ENCODE measurements at regions not wholly inside any gene's neighbourhood (a gene's known extent, or its start where the extent isn't known, plus 50 kb on each side); places are given as distances from the start of the nearest gene placed in this dataset.

DNA sequence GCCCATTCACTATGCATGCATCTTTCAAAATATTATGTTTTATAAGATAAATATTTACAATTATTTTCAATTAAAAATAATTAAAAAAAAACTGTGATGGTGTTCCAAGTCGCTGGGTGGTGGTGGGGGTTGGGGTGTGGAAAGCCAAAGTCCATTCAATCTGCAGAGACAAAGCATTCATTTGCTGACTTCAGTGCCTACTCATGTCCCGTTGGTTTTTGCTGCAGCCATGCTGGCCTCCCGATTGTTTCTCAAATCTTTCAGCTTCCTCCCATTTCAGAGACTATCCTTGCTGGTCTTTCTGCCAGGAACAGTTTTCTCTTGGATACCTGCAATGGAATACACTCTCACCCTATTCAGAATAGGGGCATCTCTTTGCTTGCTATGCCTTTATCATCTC, 331.5 kb upstream of the NOVA1 start:
- no peak for DNase-seq (ENCODE audit: low read depth)

DNA sequence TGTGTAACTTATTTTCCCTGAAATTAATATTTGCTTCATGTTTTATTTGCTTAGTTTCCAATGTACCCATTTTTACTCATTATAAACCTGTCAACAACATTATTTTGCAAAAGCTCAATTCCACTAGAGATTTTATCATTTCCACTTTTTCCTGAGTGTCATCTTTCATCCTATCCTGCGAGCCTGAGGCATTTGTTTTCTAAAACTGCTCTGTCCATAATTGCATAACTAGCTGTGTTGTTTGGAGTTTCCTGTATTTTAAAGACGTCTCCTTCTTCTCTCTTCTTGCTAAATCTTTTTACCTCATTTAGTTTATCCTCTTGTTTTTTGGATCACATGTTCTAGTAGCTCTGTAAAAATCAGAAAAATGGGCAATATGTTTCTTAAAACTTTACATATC, 332.7 kb upstream of the NOVA1 start:
- DNase-seq (ENCODE audit: low read depth) = no peak

DNA sequence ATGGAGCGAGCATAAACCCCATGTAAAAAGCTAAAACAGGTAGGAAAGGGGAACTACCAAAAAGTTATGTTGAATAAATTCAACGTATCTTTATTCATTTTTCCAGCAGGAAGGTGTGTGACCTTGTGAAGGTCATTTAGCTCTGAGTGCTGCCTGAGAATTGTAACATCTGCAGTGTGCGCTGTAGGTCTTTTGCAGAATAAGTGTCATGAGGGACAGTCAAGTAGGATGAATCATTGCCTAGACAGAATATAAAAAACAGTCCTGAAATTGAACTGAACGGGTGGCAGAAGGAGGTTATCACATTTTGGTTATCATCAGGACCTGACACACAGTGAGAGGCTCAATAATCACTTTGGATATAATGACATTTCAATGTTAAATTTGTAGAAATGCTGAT, 334.8 kb upstream of the NOVA1 start:
- no peak for DNase-seq (ENCODE audit: low read depth)

DNA sequence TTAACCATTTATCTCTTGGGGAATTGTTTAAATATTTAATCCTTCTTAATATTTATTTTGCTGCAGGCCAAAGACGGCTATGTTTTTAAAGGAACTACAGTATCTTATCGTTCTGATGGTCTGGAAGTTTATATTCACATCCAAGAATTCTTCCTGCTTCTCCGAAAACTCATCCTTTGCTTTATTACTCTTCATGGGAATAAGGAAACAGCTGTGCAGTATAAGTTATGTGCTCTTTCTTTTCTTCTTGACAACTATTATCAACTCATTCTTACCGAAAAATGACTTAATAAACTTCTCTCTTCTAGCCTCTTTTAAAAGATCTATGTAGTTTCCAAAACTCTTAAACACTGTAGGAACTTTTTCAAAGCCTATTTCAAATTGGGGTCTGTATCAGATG, 335.6 kb upstream of the NOVA1 start:
- no peak for DNase-seq (ENCODE audit: low read depth)

DNA sequence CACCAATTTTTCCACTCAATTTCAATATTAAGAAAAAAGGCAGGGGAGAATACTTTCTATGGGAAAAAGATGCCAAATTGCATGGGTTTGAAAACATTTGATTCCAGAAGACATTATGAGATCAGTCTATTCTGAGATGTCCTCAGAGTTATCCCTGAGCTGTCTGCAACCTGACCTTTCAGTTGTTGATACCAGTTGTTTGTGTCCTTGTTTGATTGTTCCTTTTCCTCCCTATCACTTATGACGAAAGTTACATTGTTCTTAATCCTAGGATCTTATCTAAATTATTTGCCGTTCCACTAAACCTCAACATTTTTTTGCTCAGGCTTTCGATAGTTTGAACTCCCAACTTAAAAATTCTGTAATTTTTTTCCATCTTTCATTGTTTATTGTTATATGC, 336.3 kb upstream of the NOVA1 start:
- DNase-seq (ENCODE audit: low read depth) = no peak

DNA sequence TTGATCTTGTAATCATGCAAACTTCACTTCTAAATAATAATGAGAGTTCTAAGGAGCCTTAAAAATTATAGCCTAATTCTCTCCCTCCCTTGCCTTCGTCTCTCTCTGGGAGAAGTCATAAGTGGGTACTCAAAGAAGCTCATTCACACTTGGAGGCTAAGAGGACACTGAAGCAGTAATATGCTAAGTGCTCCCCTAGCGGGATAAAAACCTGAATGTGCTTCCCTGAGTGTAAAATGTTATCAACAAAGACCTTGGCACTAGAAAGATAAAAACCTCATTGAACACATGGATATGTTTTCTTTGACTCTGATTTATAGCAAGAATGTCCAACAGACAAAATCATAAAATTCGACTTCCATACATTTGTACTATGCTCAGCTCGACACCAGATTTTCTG, 337.9 kb upstream of the NOVA1 start:
- DNase-seq (ENCODE audit: low read depth) = no peak

DNA sequence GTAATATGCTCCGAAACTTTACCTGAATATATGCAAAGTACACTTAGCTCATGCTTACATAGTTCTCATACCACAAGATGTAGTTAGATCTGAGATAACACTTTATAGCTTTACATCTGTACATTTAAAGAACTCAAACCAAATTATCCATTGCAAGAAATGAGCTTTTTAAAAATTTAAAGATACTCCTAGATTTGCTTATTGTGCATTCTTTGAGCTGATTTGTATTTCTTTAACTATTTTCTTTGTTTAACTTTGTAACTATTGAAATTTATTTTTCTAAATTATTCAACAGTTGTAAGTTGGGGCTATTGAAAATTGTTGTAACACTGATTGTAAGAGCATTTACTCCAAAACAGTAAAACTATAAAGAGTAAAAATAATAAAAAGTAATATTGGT, 340.2 kb upstream of the NOVA1 start:
- no peak for DNase-seq (ENCODE audit: low read depth)

DNA sequence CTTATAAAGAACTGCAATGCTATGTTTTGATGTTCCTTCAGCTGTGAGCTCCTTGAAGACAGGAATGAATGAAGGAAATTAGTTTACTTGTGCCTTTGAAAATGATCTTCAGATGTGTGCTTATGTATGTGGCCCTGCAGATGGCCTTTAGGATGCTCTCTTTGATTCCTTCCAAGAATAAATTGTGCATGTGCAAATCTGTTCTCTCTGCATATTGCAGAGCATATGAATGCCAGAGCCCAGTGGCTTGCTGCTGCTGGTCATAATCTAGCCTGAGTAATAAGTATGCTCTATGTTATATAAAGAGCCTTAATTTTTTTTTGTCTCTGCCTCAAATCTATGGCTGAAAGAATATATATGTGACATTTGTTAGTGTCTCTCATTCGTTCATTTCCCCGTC, 341.9 kb upstream of the NOVA1 start:
- DNase-seq (ENCODE audit: low read depth) = no peak

DNA sequence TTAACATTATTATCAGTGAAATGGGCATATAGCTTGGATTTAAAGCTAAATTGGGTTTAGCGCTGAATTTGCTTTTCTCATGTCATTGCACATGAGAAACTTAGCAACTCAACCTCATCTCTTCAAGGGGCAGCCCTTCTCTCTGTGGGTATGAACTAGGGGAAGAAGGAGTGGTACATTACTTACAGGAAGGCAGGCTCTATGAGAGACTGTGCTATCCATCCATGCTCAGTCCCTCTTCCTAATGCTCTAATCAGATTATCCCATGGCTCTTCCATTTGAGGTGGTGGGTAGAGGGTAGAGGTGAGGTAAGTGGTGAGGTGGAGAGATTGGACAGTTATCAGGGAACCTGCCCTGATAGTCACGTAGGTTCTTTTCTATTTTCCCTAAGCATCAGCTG, 343.7 kb upstream of the NOVA1 start:
- no peak for DNase-seq (ENCODE audit: low read depth)

DNA sequence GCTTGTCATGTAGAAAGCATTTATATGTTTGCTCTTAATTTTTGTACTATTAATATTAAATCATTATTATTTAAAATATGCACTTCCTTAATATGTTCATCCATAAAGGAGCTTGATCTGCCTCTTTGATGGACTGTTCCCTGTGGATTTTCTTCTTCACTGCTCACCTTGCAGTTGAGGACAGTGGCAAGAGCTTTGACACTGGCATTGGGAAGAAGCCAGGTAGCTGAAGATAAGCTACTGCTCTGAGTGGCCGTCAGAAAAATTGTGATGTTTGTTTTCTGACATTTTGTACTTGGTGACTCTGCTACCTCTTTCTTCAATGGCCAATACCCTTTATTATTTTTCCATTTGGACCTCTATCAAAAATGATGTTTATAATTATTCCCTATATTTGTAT, 349.4 kb upstream of the NOVA1 start:
- no peak for DNase-seq (ENCODE audit: low read depth)

DNA sequence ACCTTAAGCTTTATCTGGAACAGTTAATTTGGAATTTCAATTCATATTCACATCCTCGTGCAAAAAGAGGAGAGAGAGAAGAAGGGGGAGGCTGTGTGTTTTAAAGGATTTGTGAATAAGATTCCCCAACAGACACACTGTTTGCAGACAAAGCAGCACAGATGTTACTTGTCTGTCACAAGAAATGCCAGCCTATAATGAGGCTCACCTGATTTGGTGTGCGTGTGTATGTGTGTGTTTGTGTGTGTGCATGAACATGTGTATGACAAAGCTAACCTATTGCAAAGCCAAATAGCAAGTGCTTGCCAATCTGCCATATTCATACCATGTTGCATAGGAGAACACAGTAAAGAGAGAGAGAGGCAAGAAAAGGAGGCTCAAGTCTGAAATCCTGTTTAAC, 361.6 kb upstream of the NOVA1 start:
- no peak for DNase-seq (ENCODE audit: low read depth)

DNA sequence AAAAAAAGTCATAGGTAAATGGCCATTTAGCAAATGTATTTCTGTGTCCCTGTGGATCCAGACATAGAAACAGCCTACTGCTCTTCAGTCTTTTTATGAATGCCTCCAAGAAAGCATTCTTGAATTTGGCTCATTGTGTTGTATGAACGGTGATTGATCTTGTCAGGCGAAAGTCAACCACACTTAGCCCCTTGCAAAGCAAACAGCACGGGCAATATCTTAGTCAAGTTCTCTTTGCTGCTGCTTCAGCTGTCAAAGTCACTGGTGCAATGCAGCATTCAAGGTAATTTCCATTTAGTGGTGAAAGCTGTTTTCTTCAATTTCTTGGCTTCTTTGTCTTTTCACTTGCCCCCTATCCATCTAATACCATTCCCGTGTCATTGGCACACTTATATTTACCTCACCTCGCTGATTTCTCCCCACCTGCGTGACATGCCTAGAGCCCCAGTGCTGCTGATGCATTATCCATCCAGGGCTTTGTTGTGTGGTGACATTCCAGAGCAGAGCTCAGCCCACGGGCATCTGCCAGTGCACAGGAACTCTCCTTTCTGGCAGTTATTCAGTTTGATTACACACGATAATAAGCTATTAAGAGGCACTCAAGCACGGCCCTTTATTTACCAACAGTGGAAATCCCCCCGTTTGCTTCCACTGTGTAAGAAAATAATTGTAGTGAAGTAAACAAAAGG, 362.3 kb upstream of the NOVA1 start:
- DNase-seq (ENCODE audit: low read depth) = no peak

DNA sequence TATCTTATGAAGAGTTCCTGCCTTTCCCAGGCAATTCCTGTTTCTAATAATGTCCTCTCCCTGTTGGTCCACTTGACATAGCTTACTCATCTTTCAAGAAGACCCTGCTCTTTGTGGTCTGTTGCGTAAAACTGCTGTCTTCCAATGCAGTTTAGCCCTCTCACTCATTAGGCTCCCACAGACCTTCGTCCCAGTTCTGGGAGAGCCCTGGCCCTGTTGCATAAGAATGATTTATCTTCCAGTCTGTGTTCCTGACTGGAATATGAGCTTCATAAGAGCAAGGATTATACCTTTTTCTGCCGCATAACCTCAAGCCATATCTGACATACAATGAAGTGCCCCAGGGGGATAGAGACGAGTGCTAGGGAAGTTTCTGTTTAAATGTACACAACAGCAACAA, 365.9 kb upstream of the NOVA1 start:
- peak; percentile 12 for DNase-seq (ENCODE audit: low read depth)

DNA sequence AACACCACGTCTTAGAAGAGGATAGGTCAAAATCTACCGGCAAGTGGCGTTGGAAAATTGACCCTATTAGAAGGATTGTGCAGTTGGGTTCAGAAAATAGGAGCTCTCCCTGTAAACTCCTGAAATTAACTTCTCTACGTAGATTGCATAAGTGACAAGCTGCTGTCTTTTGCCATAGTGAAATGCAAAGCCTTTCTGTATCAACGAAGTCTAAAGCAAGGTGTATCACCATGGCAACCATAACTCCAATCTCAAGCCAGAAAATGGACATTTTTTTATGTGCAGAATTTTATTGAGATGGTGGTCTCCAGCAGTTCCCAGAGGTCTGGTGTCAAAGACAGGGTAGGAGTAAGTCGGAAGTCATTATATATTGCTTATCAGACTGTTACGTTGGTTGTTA, 367.7 kb upstream of the NOVA1 start:
- DNase-seq (ENCODE audit: low read depth) = no peak

DNA sequence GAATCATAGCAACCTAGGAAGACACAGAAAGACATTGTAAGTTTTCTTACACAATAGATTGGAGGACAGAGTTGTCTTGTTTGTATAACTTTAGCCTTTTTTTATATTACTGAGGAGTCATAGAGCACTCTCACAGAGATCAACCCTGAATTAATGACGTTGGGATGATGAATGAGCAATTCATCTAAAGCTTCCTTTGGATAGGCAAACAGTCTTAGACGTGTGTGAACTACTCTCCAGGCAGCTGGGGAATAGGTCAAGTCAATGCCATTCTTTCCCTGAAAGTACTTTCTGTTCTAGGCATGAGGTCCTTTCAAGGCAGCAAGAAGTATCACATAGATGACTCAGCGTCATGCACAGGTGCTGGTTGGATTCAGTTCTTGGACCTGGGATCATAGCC, 369.1 kb upstream of the NOVA1 start:
- peak; percentile 12 for DNase-seq (ENCODE audit: low read depth)

DNA sequence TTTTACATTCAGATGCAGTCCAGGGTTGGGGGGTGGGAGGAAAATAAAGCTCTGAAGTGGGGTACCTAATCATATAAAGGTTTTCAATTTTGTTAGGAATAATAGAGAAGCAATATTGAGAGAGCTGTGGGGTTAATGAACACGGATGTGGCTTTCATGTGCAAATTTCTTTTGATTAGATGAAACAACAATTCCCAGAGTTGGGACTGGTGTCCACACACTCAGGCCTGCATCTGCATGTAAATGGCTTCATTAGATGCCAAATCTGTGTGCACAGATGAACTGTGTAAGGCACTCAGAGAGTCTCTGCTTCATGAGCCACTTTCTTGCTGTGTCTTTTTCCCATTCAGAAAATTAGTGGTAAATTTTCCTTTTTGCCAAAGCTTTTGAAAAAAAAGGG, 377.1 kb upstream of the NOVA1 start:
- no peak for DNase-seq (ENCODE audit: low read depth)

DNA sequence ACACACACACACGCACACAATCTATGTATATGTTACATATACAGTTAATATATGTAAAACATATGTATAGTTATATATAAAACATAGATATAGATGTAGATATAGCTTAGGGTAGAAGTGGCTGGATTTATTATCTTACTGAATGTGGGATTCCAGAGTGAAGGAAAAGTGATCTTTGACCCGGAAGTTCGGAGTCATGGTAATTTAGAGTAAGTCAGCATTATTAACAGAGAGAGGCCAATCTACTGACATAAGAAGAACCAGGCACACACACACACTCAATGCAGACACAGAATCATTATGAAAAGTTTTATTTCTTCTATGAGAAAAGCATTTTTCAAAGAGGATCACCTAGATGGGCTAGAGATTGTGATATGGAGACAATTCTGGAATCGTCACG, 384.2 kb upstream of the NOVA1 start:
- no peak for DNase-seq (ENCODE audit: low read depth)

DNA sequence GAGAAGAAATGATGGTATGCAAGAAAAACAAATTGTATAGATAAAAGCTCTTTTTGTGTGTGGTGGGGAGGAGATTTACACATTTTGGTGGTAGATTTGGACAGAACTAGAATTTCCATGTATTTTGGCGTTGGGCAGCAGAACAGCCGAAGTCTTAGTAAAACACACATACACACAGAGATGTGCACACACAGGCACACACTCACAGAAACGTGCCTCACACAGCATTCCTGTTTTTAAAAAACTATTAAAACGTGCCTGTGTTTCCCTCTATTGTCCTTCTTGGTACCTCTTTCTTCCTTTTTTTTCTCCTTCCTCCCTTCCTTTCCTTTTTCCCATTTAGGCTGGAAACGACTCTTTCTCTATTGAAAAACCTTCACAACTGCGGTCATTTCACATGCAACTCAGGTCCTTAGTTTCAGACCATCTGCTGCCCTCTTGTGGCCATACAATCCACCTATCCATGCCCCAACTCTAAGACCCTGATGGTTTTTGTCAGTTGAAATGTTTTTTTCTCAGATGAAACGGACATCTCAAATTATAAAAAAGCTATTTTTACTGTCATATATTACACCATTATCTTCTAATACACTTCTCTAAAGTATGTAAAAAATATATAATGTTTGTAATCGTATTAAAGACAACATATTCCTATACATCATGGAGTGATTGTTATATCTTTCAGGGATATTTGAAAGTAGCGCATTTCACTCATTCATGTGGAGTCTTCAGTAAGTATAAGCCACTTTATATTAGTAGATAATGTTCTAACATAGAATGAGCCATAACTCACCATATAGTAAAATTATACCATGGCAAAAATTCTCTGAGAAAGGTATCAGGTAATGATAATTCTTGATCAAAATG, 386.7 kb upstream of the NOVA1 start:
- DNase-seq (ENCODE audit: low read depth) = peak; percentile 75

DNA sequence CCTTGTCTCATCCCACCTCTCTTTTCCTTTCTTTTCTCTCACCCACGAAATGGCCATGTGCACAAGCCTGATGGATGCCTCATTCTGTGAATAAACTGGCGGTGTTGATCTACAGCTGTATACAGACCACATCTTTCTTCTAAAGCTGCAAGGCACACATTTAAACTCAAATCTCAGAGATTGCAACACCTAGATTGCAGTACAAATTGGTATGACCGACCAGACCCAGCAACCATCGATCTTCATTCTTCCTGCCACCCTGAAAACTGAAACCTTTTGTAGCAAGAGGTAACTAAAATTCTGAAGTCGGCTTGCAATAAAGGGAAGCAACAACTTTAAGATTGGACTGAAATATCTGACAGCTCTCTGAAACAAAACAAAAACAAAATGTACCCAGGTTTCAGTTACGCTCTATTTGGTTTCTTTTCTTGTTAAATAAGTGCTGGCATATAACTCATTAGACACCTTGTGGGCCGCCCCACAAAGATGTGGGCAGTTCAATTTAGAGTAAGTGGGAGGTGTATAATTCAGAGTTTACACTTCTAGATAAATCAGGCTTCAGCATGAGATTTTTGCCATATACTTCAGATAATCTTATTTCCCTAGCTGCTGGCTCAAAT, 390.0 kb upstream of the NOVA1 start:
- DNase-seq (ENCODE audit: low read depth) = no peak

DNA sequence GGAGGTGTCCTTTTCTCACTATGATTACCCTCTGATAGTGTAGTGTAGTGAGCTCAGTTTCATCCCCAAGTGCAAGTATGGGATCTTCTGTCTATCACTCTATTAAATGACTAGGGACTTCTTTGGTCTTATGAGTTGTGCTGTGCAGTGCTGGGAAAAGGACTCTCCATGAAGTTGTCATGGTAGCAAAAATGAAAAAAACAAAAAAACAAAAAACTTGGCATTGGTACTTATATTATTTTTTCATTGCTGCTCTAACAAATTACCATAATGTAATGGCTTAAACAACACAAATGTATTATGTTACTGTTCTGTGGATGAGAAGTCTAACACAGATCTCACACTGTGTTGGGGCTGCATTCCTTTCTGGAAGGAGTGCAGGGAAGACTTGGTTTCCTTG, 393.1 kb upstream of the NOVA1 start:
- DNase-seq (ENCODE audit: low read depth) = no peak

DNA sequence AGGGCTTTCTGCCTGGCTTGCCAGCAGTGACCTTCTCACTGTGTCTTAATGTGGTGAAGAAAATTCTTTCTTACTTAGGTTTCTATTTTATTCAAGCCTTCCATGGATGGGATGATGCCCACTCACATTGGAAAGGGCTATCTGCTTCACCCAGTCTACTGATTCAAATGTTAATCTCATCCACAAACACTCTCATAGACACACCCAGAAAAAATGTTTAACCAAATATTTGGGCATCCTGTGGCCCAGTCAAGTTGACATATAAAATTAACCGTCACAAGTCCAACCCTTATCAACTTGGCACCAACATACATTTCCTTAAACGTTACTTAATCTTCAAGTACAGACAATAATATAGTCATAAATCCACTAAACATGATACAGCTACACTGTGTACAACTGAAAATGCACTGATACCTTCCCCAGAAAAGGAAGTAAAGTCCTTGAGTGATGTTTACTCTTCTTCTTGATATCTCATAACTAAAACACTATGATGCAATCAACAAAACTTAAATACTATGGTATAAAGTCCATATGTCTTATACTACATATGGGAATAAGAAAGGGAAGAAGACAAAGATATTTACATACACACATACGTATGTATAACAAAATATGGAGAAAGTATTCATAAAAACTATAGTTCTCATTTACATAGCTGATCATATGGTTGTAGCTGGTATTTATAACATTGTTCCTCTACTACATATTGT, 394.7 kb upstream of the NOVA1 start:
- no peak for DNase-seq (ENCODE audit: low read depth)

DNA sequence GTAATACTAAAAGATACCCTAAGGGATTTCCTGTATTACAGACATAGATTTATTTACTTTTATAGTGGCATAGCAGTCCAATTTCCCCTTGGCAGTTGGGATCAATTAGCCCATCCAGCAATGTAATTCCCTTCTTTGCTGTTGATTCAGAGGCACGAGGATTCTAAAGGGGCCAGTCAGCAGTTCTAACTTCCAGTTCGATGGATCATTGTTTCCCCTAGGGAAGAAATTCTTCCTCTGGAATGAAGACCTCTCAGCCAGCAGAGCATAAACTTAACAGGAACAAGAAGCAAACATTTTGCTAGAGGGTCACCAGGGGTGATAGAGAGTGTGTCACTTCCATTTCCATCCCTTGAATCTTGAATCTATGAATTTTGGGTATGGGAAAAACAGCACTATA, 395.7 kb upstream of the NOVA1 start:
- DNase-seq (ENCODE audit: low read depth) = peak; percentile 21

DNA sequence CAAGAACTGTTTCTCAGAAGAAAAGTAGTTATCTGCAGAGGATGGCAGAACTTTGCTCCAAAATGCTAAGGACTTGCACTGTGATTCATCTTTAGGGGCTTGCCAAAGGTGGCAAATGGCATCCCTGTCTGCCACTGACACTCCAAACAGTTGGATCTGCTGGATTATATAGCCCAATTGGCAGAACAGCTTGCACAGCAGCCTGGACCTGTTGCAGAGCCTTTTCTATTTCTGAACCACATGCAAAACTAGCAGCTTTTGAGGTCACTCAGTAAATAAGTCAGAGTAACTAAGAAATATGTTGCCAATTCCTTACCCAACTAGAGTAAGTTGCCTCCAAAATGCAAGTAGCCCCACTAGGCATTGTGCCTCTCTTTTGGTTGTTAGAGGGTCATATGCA, 397.5 kb upstream of the NOVA1 start:
- DNase-seq (ENCODE audit: low read depth) = no peak
